HG03469 (cell line): ENCODE measurements at regions not wholly inside any gene's neighbourhood (a gene's known extent, or its start where the extent isn't known, plus 50 kb on each side); places are given as distances from the start of the nearest gene placed in this dataset.
"Not testable (repeated sequence)": the region's sequence is repeated elsewhere in the genome, so short reads cannot be mapped to it uniquely, and the experiment has no call there.

Experiments
- ATAC-seq: cut with Tn5 transposase; IDR thresholded peaks from one replicate; pipeline ENCODE4 v1.9.1; 2021; ENCODE audit warnings: mild to moderate bottlenecking, moderate library complexity, moderate number of reproducible peaks; ENCODE audit not compliant: unreplicated experiment

- no peak for ATAC-seq
Measured at GRCh38 chr10:114872519-114873087, 51.0 kb downstream of the FHIP2A start.

- no peak for ATAC-seq
Measured at GRCh38 chr10:114874827-114875411, 53.3 kb downstream of the FHIP2A start.

GRCh38 chr10:114875590-114876081 is 54.1 kb downstream of the FHIP2A start:
- not testable (repeated sequence) for ATAC-seq

GRCh38 chr10:114876169-114876568 is 54.6 kb downstream of the FHIP2A start:
- no peak for ATAC-seq

- ATAC-seq = peak; percentile 73
Measured at GRCh38 chr10:114876602-114877300, 55.2 kb downstream of the FHIP2A start.

- no peak for ATAC-seq
Measured at GRCh38 chr10:114877301-114877644, 55.7 kb downstream of the FHIP2A start.

- no peak for ATAC-seq
Measured at GRCh38 chr10:114879093-114879492, 57.5 kb downstream of the FHIP2A start.

- peak; percentile 76 for ATAC-seq
Measured at GRCh38 chr10:114879541-114880158, 58.1 kb downstream of the FHIP2A start.

GRCh38 chr10:114881417-114881816 is 56.6 kb upstream of the TRUB1 start:
- no peak for ATAC-seq

- ATAC-seq = no peak
Measured at GRCh38 chr10:114881901-114882300, 56.1 kb upstream of the TRUB1 start.

GRCh38 chr10:114885443-114885842 is 52.6 kb upstream of the TRUB1 start:
- no peak for ATAC-seq
